ENCODE measurements at regions not wholly inside any gene's neighbourhood (a gene's known extent, or its start where the extent isn't known, plus 50 kb on each side); places are given as distances from the start of the nearest gene placed in this dataset.

DNA sequence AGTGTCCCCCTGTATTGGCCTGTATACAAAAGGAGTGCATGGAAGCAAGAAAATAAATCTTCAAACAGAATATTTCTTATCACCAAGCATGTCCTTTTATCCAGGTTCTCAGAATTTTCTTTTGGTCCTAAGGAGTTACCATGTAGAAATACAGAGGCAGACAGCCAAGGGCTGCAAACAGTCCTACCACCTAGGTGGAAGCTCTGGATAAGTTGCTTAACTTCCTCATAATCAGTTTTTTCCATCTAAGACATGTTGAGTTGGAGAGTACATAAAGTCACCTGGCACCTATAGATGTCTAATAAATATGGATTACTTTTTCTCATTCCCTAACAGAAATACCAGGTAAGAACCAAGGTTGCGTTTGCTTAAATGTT is 57.0 kb upstream of the BLID start:
- no peaks in the 10 kb centered on the region for H3K9me3 ChIP-seq
- no peak overlapping the region for H3K4me3 ChIP-seq (ENCODE audit: low read depth, low read length)
- no peaks in the 10 kb centered on the region for H3K36me3 ChIP-seq (ENCODE audit: control insufficient read depth, insufficient read depth, low read length)
- no TSS peak for BruUV-seq (replicated peaks)
- Mint-ChIP-seq H3K9me3 (ENCODE audit: unreplicated experiment) (no peaks in the 10 kb centered on the region), H3K4me1 (ENCODE audit: low read depth, unreplicated experiment) (no peaks in the 10 kb centered on the region), H3K36me3 (ENCODE audit: insufficient read depth, unreplicated experiment) (no peaks in the 10 kb centered on the region), H3K27ac (ENCODE audit: unreplicated experiment) (no peak overlapping the region), H3K4me3 (ENCODE audit: unreplicated experiment) (no peak overlapping the region), H3K27me3 (ENCODE audit: insufficient read depth, unreplicated experiment) (peaks cover 6% of the 10 kb centered on the region)
- intact Hi-C loops (cut with micrococcal nuclease; ENCODE audit: unreplicated experiment), result no loop called here
- TF ChIP-seq, protein P1, sequence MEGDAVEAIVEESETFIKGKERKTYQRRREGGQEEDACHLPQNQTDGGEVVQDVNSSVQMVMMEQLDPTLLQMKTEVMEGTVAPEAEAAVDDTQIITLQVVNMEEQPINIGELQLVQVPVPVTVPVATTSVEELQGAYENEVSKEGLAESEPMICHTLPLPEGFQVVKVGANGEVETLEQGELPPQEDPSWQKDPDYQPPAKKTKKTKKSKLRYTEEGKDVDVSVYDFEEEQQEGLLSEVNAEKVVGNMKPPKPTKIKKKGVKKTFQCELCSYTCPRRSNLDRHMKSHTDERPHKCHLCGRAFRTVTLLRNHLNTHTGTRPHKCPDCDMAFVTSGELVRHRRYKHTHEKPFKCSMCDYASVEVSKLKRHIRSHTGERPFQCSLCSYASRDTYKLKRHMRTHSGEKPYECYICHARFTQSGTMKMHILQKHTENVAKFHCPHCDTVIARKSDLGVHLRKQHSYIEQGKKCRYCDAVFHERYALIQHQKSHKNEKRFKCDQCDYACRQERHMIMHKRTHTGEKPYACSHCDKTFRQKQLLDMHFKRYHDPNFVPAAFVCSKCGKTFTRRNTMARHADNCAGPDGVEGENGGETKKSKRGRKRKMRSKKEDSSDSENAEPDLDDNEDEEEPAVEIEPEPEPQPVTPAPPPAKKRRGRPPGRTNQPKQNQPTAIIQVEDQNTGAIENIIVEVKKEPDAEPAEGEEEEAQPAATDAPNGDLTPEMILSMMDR (IDR thresholded peaks at IDR 0.05; ENCODE audit: insufficient read depth in 1 of 2, low read depth in 1 of 2, low read length in 1 of 2, severe bottlenecking in 1 of 2, unreplicated experiment in 1 of 2), result no peak
- H3K4me1 ChIP-seq, result no peaks in the 10 kb centered on the region
- POLR2A ChIA-PET, result no interaction called here
- H3K27me3 ChIP-seq (replicated peaks; ENCODE audit: control insufficient read depth, insufficient read depth, low read length), result no peaks in the 10 kb centered on the region; the same call in 1 of the 2 replicates
- CTCF ChIA-PET, result interaction anchor here (1.0 kb wide), 1 partner anchor 13 kb away, joined by 3 read pairs; no protein-coding TSS in a partner anchor
- no peak for DNase-seq

- ChIA-PET CTCF (interaction anchor here (1.0 kb wide), 1 partner anchor 13 kb away, joined by 3 read pairs; no protein-coding TSS in a partner anchor), POLR2A (no interaction called here)
- Mint-ChIP-seq H3K4me3 (ENCODE audit: unreplicated experiment) (no peak overlapping the region), H3K4me1 (ENCODE audit: low read depth, unreplicated experiment) (no peaks in the 10 kb centered on the region), H3K36me3 (ENCODE audit: insufficient read depth, unreplicated experiment) (no peaks in the 10 kb centered on the region), H3K27me3 (ENCODE audit: insufficient read depth, unreplicated experiment) (peaks cover 10% of the 10 kb centered on the region), H3K27ac (ENCODE audit: unreplicated experiment) (no peak overlapping the region), H3K9me3 (ENCODE audit: unreplicated experiment) (no peaks in the 10 kb centered on the region)
- H3K9me3 ChIP-seq, result no peaks in the 10 kb centered on the region
- no peaks in the 10 kb centered on the region; the same call in 1 of the 2 replicates for H3K27me3 ChIP-seq (replicated peaks; ENCODE audit: control insufficient read depth, insufficient read depth, low read length)
- no peak for DNase-seq
- BruUV-seq (replicated peaks), result no TSS peak
- no peaks in the 10 kb centered on the region for H3K36me3 ChIP-seq (ENCODE audit: control insufficient read depth, insufficient read depth, low read length)
- TF ChIP-seq, protein P1 (IDR thresholded peaks at IDR 0.05; ENCODE audit: insufficient read depth in 1 of 2, low read depth in 1 of 2, low read length in 1 of 2, severe bottlenecking in 1 of 2, unreplicated experiment in 1 of 2), result no peak
- intact Hi-C loops (cut with micrococcal nuclease; ENCODE audit: unreplicated experiment), result no loop called here
- no peak overlapping the region for H3K4me3 ChIP-seq (ENCODE audit: low read depth, low read length)
- no peaks in the 10 kb centered on the region for H3K4me1 ChIP-seq
Observed at GRCh38 chr11:122172352-122173073, 56.5 kb upstream of the BLID start.

- Histone ChIP-seq H3K4me1 (no peaks in the 10 kb centered on the region), H3K36me3 (ENCODE audit: control insufficient read depth, insufficient read depth, low read length) (no peaks in the 10 kb centered on the region), H3K9me3 (no peaks in the 10 kb centered on the region), H3K27me3 (replicated peaks; ENCODE audit: control insufficient read depth, insufficient read depth, low read length) (no peaks in the 10 kb centered on the region), H3K4me3 (ENCODE audit: low read depth, low read length) (no peak overlapping the region)
- no peak overlapping the region for H3K27ac Mint-ChIP-seq (ENCODE audit: unreplicated experiment)
- H3K4me3 Mint-ChIP-seq (ENCODE audit: unreplicated experiment), result no peak overlapping the region
- TF ChIP-seq, protein P1 (IDR thresholded peaks at IDR 0.05; ENCODE audit: insufficient read depth in 1 of 2, low read depth in 1 of 2, low read length in 1 of 2, severe bottlenecking in 1 of 2, unreplicated experiment in 1 of 2), result no peak
- POLR2A ChIA-PET, result no interaction called here
- peaks cover 13% of the 10 kb centered on the region for H3K27me3 Mint-ChIP-seq (ENCODE audit: insufficient read depth, unreplicated experiment)
- no peak for DNase-seq
- no peaks in the 10 kb centered on the region for H3K9me3 Mint-ChIP-seq (ENCODE audit: unreplicated experiment)
- no peaks in the 10 kb centered on the region for H3K36me3 Mint-ChIP-seq (ENCODE audit: insufficient read depth, unreplicated experiment)
- intact Hi-C loops (cut with micrococcal nuclease; ENCODE audit: unreplicated experiment), result no loop called here
- CTCF ChIA-PET, result no interaction called here
- H3K4me1 Mint-ChIP-seq (ENCODE audit: low read depth, unreplicated experiment), result no peaks in the 10 kb centered on the region
- no TSS peak for BruUV-seq (replicated peaks)
Observed at GRCh38 chr11:122170815-122171475, 54.9 kb upstream of the BLID start.

All from Caco-2 (cell line).